GM12865 (cell line): ENCODE measurements at regions not wholly inside any gene's neighbourhood (a gene's known extent, or its start where the extent isn't known, plus 50 kb on each side); places are given as distances from the start of the nearest gene placed in this dataset.

Experiments
- DNase-seq: peaks from one replicate; pipeline ENCODE4 v3.0.0; 2010; ENCODE audit warnings: low read depth
- H3K4me3 ChIP-seq: 2 replicates; pipeline ENCODE4 v1.5.1; 2011; ENCODE audit warnings: mild to moderate bottlenecking, low read depth, low read length, control low read depth
- TF ChIP-seq, protein P1 (sequence below): IDR thresholded peaks from 2 replicates; pipeline ENCODE4 v1.5.1; 2011; ENCODE audit warnings: low read length, control low read depth, low read depth, inconsistent platforms; ENCODE audit not compliant: insufficient read depth; ENCODE audit errors: missing control alignments

DNA sequence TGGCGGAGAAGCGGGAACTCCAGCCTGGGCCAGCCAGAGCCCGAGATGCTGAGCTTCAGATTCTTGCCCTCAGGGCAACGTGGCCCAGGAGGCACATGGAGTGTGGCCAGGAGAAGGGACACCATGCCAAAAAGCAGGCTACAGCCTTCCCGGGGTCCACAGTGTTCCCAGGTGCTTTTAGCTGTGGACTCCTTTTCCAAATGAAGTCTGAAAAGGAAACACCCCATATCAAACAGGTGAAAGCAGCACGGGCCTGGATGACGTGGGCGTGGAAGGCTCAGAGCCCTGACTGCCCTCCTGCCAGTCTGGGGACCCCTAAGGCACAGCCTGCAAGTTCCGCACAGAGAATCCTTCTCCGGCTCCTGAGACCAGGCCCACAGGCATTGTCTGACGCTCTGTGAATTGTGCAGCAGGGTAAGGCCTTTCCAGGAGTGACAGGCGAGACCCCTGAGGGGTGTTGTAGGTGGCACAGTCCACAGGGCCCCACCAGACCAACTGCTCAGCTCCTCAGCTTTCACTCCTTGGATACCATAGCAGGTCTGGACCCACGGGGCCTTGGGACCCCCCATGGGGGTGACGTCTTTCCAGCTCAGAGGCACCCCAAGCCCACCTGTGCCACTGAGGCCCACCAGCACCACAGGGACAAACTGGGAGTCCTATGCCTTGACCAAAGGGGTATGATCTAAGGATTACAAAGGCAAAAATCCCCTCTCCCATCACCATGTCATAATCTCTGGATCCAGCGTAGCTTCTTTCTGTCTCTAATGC lies 69.6 kb upstream of the RAB6C start:
- H3K4me3 ChIP-seq, result no peak overlapping the region
- no peak for DNase-seq
- TF ChIP-seq, protein P1, sequence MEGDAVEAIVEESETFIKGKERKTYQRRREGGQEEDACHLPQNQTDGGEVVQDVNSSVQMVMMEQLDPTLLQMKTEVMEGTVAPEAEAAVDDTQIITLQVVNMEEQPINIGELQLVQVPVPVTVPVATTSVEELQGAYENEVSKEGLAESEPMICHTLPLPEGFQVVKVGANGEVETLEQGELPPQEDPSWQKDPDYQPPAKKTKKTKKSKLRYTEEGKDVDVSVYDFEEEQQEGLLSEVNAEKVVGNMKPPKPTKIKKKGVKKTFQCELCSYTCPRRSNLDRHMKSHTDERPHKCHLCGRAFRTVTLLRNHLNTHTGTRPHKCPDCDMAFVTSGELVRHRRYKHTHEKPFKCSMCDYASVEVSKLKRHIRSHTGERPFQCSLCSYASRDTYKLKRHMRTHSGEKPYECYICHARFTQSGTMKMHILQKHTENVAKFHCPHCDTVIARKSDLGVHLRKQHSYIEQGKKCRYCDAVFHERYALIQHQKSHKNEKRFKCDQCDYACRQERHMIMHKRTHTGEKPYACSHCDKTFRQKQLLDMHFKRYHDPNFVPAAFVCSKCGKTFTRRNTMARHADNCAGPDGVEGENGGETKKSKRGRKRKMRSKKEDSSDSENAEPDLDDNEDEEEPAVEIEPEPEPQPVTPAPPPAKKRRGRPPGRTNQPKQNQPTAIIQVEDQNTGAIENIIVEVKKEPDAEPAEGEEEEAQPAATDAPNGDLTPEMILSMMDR, result no peak

DNA sequence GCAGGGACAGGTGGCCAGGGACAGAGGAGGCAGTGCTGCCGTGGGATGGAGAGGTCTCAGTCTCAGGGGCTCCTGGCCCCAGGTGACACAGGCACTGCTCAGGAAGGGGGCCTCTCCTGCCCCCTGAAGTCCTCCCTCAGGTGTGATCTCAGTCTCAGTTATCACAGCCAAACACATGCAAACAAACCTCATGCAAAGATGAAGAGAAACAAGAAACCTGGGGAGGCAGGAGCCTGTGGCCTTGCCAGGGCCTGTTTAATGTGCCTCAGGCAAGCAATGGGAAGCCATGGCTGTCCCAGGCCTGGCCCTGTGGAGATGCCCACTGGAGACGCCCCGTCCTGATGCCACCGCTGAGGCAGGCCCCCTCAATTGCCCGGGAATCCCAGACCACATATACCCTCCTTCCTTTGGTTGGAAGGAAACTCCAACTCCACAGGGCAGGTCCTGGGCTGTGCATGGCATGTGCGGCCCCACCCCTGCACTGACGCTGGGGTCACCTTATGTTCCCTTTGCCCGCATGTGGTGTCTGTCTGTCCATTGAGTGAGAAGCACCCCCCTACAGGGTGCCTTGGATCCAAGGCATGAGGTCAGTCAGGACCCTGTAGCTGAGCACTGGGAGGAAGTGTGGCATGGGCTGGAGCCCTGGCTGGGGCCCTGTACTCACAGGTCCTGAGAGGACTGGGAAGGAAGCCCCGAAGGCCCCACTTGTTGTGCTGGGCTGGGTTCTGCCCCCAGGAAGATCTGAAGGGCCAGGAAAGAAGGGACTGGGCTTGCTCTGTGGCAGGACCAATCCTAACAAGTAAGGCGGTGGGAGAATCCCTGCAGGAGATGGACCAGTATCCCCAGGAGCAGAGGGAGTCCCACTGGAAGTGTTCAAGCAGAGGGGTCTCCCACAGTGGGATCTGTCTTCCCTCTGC lies 68.8 kb upstream of the RAB6C start:
- TF ChIP-seq, protein P1, result no peak
- no peak for DNase-seq
- H3K4me3 ChIP-seq, result no peak overlapping the region

DNA sequence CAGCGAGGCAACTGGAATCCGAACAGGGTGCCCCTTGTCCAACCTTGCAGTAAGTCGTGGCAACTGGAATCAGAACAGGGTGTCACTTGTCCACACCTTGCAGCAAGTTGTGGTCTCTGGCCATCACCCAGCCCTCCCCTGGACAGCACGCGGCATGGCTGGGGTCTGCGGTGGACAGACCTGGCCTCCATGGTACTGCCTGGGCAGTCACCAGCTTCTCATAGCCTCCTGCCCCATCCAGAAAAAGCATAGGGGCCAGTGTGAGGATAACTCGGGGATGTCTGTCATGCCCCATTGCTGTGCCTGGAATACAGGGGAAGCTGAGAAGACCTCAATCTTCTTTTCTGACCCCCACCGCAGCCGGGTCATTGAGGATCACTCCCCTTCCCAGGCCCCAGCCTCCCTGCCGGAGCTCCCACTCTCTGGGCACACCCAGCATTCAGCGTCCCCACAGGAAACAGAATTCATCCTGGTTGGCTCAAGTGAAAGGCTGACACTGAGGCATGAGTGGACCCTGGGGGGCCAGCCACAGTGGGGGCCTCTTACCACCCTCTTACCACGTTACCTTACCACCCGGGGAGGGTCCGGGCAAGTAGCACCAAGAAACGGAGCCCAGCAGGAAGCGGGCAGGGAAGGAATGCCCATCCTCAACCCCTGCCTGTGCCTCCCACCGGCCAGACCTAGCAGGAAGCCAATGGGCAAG lies 68.0 kb upstream of the RAB6C start:
- TF ChIP-seq, protein P1, result no peak

DNA sequence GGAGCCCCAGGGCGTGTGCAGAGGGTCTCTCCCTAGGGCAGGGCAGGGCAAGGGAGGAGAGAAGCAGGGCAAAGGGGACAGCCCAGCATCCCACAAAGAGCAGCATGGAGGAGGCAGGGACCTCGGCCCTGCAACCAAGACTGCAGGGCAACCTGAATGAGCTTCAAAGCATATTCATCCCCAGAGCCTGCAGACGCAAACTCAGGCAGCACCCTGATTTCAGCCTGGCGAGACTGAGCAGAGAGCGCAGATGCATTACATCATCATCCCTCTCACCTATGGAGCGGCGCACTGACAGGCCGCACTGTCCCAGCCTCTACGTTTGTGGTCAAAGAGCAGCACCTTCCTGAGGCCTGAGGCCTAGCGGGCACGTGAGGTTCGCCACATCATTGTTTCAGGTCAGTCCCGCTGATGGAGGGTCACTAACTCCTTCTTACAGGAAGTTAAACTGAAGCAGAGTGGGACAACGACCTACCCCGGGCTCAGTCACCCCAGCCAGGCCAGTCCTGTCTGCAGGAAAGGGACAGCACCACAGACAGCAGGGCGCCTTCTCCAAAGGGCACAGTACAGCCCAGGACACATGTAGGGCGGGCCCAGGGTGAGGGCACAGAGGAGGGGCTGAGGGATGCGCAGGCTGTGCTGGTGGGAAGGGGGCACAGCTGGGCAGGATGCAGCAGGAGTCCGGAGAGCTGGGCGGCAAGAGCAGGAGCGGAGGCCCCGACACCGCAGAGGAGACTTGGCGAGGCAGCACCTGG lies 67.2 kb upstream of the RAB6C start:
- TF ChIP-seq, protein P1, result no peak
- no peak overlapping the region for H3K4me3 ChIP-seq
- no peak for DNase-seq

More for the DNA sequence above, 68.0 kb upstream of the RAB6C start:
- H3K4me3 ChIP-seq, result no peak overlapping the region
- no peak for DNase-seq

DNA sequence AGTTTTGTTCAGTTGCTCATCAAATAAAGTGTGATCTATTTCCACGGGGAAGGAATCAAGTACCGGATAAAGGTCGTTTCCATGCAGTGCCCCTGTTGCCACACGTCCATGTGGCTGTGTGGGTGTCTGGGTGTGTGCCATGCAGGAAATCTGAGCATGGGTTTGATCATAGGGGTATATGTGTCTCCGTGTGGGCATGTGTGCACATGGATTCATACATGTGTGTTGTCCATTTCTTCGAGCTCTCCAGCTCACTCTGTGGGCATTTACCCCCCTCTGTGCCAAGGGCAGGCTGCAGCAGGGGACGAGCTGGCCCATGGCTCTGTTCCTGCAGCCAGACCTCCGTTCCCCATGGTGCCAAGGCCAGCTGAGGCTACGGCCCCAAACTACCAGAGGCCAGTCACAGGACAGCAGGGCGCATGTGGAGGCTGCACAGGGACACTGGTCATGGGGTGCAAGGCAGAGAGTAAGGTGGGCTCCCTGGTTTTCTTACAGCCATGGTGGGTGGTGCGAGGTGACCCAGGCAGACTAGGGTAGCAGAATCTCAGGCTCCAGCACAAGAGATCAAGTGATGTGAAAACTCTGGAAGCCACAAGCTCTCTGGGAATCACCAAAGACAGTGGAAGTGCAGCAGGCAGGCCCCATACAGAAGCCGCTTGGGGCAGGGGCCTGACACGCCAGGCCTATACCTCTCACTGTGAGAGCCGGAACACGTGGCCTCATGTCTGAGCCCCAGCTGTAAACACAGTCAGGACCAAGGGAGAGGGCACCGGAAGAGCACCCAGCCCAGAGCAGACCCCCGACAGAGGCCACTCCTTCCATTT lies 66.4 kb upstream of the RAB6C start:
- H3K4me3 ChIP-seq, result no peak overlapping the region
- TF ChIP-seq, protein P1, result no peak
- no peak for DNase-seq
